ENCODE measurements at regions not wholly inside any gene's neighbourhood (a gene's known extent, or its start where the extent isn't known, plus 50 kb on each side); places are given as distances from the start of the nearest gene placed in this dataset.

- Histone ChIP-seq H3K4me3 (no peak overlapping the region), H3K36me3 (no peaks in the 10 kb centered on the region), H3K27ac (no peak overlapping the region), H3K4me1 (no peaks in the 10 kb centered on the region), H3K9me3 (no peaks in the 10 kb centered on the region), H3K27me3 (peaks cover 0 to 69% (median 0%) of the 10 kb centered on the region in 4 donors)
- DNase-seq: no peak
- TF ChIP-seq, protein P1, sequence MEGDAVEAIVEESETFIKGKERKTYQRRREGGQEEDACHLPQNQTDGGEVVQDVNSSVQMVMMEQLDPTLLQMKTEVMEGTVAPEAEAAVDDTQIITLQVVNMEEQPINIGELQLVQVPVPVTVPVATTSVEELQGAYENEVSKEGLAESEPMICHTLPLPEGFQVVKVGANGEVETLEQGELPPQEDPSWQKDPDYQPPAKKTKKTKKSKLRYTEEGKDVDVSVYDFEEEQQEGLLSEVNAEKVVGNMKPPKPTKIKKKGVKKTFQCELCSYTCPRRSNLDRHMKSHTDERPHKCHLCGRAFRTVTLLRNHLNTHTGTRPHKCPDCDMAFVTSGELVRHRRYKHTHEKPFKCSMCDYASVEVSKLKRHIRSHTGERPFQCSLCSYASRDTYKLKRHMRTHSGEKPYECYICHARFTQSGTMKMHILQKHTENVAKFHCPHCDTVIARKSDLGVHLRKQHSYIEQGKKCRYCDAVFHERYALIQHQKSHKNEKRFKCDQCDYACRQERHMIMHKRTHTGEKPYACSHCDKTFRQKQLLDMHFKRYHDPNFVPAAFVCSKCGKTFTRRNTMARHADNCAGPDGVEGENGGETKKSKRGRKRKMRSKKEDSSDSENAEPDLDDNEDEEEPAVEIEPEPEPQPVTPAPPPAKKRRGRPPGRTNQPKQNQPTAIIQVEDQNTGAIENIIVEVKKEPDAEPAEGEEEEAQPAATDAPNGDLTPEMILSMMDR (IDR thresholded peaks at IDR 0.05): no peak
- TF ChIP-seq POLR2A (IDR thresholded peaks at IDR 0.05): no peak
- intact Hi-C loops (cut with DNase I): no loop called here
- 33 to 42% methylated on average over 6 of the region's 6 CpGs for WGBS, 2 donors
These were observed 50.4 kb upstream of the GRIP2 start for GRCh38 chr3:14590569-14590968.

DNA sequence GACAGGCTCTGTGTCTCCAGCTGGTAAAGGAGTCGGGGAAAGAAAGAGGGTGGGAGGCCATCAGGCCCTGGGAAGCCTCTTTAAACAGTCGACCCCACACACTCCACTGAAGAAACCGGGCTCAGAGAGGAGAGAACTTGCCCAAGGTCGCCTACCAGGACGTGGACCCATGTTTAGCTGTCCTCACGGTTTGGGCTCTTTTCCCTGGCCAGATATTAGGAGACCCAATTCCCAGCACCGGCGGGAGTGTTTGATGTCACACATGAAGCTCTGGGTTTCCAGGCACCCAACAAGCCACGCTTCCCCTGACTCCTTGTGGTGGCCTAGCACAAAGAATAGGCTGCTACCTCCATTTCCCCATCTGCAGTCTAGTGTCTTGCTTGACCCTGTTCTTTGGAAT, 52.2 kb upstream of the GRIP2 start:
- intact Hi-C loops (cut with DNase I): no loop called here
- WGBS, 2 donors: 57 to 84% methylated on average over 4 to 6 of the region's 9 CpGs
- no peaks in the 10 kb centered on the region for H3K36me3 ChIP-seq
- no peaks in the 10 kb centered on the region for H3K9me3 ChIP-seq
- no peak overlapping the region for H3K4me3 ChIP-seq
- no peak overlapping the region for H3K27ac ChIP-seq
- no peak for DNase-seq
- H3K27me3 ChIP-seq: peaks cover 0 to 78% (median 0%) of the 10 kb centered on the region in 4 donors
- TF ChIP-seq POLR2A (IDR thresholded peaks at IDR 0.05): no peak
- TF ChIP-seq, protein P1 (IDR thresholded peaks at IDR 0.05): no peak
- no peaks in the 10 kb centered on the region for H3K4me1 ChIP-seq

- WGBS, 2 donors: 74 to 82% methylated on average over 2 to 5 of the region's 5 CpGs
- no peaks in the 10 kb centered on the region for H3K36me3 ChIP-seq
- H3K27ac ChIP-seq: no peak overlapping the region
- TF ChIP-seq, protein P1 (IDR thresholded peaks at IDR 0.05): no peak
- no peak for TF ChIP-seq POLR2A (IDR thresholded peaks at IDR 0.05)
- H3K4me1 ChIP-seq: no peaks in the 10 kb centered on the region
- peaks cover 0 to 83% (median 0%) of the 10 kb centered on the region in 4 donors for H3K27me3 ChIP-seq
- no peak overlapping the region for H3K4me3 ChIP-seq
- intact Hi-C loops (cut with DNase I): no loop called here
- DNase-seq: no peak
- H3K9me3 ChIP-seq: no peaks in the 10 kb centered on the region
These were observed 52.7 kb upstream of the GRIP2 start for GRCh38 chr3:14592836-14593235.

DNA sequence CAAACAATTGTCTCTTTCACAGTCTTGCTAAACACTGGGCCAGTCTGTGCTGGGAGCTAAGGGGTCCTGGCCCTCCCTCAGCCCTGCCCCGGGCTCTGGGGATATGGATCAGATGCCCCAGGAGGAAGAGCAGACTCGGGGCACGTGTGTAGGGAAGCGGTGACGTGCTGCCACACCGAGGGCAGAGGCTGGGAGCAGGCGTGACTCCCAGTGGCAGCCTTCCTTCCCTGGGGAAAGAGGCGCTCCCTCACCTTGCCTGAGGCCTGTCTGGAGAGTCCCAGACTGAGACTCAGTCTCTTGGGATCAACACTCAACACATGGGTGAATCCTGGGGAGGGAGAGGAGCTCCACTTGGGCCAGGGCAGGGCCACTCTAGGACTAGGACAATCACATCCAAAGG, 54.1 kb upstream of the GRIP2 start:
- intact Hi-C loops (cut with DNase I): no loop called here
- Histone ChIP-seq H3K4me1 (no peaks in the 10 kb centered on the region), H3K9me3 (no peaks in the 10 kb centered on the region), H3K36me3 (no peaks in the 10 kb centered on the region), H3K4me3 (no peak overlapping the region), H3K27me3 (peaks cover 0 to 88% (median 0%) of the 10 kb centered on the region in 4 donors), H3K27ac (no peak overlapping the region)
- TF ChIP-seq, protein P1 (IDR thresholded peaks at IDR 0.05): no peak
- TF ChIP-seq POLR2A (IDR thresholded peaks at IDR 0.05): no peak
- no peak for DNase-seq
- WGBS, 2 donors: 31% methylated on average over 5 of the region's 8 CpGs; no CpG with 5 or more reads in 1 of the 2 donors

DNA sequence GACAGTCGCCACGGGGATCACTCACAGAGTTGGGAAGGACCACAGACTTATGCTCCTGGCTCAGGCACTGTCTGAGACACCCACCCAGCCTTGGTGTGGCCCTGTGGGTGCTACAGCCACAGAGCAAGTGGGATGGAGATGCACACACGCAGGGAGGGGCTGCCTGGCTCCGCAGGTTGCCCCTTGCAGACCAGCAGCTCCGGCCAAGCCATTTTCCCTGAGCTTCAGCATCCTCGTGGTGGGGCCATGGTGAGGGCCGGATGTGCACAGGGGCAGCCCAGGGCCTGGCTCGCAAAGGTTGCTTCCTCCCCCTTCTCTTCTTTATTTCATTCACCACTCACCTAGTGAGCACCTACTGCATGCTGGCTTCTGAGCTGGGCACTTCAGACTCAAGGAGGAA, 55.4 kb upstream of the GRIP2 start:
- H3K9me3 ChIP-seq: no peaks in the 10 kb centered on the region
- H3K27ac ChIP-seq: no peak overlapping the region
- intact Hi-C loops (cut with DNase I): no loop called here
- no peak for DNase-seq
- peaks cover 0 to 94% (median 0%) of the 10 kb centered on the region in 4 donors for H3K27me3 ChIP-seq
- H3K36me3 ChIP-seq: no peaks in the 10 kb centered on the region
- 62 to 75% methylated on average over 4 of the region's 8 CpGs for WGBS, 2 donors
- no peaks in the 10 kb centered on the region for H3K4me1 ChIP-seq
- TF ChIP-seq, protein P1 (IDR thresholded peaks at IDR 0.05): no peak
- no peak for TF ChIP-seq POLR2A (IDR thresholded peaks at IDR 0.05)
- no peak overlapping the region for H3K4me3 ChIP-seq
